GM13976 (cell line): ENCODE measurements at regions not wholly inside any gene's neighbourhood (a gene's known extent, or its start where the extent isn't known, plus 50 kb on each side); places are given as distances from the start of the nearest gene placed in this dataset.

Experiments
- DNase-seq: peaks from one replicate; pipeline ENCODE4 v3.0.0; 2012; ENCODE audit warnings: low spot score
- in situ Hi-C: fragments of 300-500 bp; cut with MboI; formaldehyde crosslinking; loops from one replicate; pipeline ENCODE4 v1.12.0; 2022; ENCODE audit warnings: low sequenced_read_pairs, mixed read lengths, inconsistent platforms; ENCODE audit not compliant: unreplicated experiment
- TF ChIP-seq, protein P1 (sequence below): IDR thresholded peaks from 2 replicates; pipeline ENCODE4 v1.5.1; 2012; ENCODE audit warnings: borderline replicate concordance, mild to moderate bottlenecking; ENCODE audit not compliant: insufficient read depth; ENCODE audit errors: extremely low read depth, missing control alignments, control extremely low read depth

GRCh38 chr3:110646496-110646895, 425.1 kb upstream of the NECTIN3 start:
- DNase-seq = no peak
- in situ Hi-C loops = no loop called here
- TF ChIP-seq, protein P1, sequence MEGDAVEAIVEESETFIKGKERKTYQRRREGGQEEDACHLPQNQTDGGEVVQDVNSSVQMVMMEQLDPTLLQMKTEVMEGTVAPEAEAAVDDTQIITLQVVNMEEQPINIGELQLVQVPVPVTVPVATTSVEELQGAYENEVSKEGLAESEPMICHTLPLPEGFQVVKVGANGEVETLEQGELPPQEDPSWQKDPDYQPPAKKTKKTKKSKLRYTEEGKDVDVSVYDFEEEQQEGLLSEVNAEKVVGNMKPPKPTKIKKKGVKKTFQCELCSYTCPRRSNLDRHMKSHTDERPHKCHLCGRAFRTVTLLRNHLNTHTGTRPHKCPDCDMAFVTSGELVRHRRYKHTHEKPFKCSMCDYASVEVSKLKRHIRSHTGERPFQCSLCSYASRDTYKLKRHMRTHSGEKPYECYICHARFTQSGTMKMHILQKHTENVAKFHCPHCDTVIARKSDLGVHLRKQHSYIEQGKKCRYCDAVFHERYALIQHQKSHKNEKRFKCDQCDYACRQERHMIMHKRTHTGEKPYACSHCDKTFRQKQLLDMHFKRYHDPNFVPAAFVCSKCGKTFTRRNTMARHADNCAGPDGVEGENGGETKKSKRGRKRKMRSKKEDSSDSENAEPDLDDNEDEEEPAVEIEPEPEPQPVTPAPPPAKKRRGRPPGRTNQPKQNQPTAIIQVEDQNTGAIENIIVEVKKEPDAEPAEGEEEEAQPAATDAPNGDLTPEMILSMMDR = no peak

DNA sequence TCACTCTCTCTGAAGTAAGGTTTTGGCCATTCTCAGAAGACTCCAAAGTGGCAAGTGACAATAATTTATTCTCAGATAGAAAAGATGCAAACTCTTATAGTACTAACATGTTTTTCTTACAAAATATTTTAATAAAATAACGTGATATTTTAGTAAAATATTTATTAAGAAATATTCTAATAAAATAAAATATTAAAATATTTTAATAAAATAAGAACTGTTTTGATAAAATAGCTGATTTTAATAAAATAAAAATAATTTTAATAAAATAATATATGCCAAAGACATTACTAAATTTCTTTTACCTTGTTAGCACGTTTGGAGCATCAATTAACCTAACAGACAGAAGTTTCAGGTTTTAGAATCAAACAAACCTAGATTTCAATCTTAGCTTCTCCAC, 424.0 kb upstream of the NECTIN3 start:
- in situ Hi-C loops = no loop called here
- TF ChIP-seq, protein P1 = no peak
- DNase-seq = no peak

- DNase-seq = no peak
- TF ChIP-seq, protein P1 = no peak
- in situ Hi-C loops = no loop called here
Measured at GRCh38 chr3:110650741-110651140, 420.9 kb upstream of the NECTIN3 start.

GRCh38 chr3:110654843-110655502, 416.6 kb upstream of the NECTIN3 start:
- in situ Hi-C loops = no loop called here
- TF ChIP-seq, protein P1 = no peak
- no peak for DNase-seq

DNA sequence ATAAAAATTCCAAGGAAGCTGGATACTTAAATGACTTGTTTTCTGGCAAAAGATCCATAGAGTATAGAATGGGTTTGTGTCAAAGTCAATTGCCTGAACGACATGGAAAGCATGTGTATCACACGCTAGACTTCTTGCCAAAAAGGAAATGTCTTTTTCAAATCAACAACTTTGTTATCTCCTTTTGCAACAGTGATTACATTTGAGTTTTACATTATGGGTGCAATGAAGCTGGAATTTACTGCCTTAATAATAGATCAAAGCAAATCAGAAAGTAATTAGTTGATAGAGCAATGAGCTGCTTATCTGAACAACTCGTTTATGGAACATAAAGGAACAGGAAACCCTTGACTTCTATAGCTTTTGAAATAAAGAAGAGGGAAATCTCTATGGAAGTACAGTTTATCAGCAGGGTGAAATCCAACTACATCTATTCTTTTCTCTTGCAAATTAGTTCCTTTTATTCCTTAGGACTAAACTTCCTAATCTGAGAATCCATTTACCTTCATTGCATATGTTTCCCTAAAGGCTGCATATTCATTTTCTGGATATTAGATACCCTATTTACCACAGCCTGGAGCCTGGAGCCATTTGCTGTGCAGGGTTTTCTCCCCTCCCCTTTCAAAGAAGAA, 415.1 kb upstream of the NECTIN3 start:
- in situ Hi-C loops = no loop called here
- TF ChIP-seq, protein P1 = no peak
- DNase-seq = no peak

- in situ Hi-C loops = no loop called here
- TF ChIP-seq, protein P1 = no peak
Measured at GRCh38 chr3:110664148-110664547, 407.5 kb upstream of the NECTIN3 start.

More at GRCh38 chr3:110664148-110664547, 407.5 kb upstream of the NECTIN3 start:
- DNase-seq = no peak
